Ectodermal cell (in vitro differentiated cells): ENCODE measurements at regions not wholly inside any gene's neighbourhood (a gene's known extent, or its start where the extent isn't known, plus 50 kb on each side); places are given as distances from the start of the nearest gene placed in this dataset.

Source experiments
- H3K27ac ChIP-seq: 2 replicates; pipeline ENCODE4 v1.7.0; 2013; ENCODE audit warnings: mild to moderate bottlenecking, low read depth, low read length; ENCODE audit not compliant: insufficient read depth, poor library complexity, severe bottlenecking
- H3K27me3 ChIP-seq: 2 replicates; pipeline ENCODE4 v1.7.0; 2013; ENCODE audit warnings: mild to moderate bottlenecking, low read length; ENCODE audit not compliant: insufficient read depth, control insufficient read depth, poor library complexity, severe bottlenecking
- H3K36me3 ChIP-seq: one replicate; pipeline ENCODE4 v1.7.0; 2013; ENCODE audit warnings: low read length; ENCODE audit not compliant: control insufficient read depth, insufficient read depth
- H3K4me1 ChIP-seq: one replicate; pipeline ENCODE4 v1.7.0; 2013; ENCODE audit warnings: low read length; ENCODE audit not compliant: control insufficient read depth, insufficient read depth
- H3K4me3 ChIP-seq: 2 replicates; pipeline ENCODE4 v1.7.0; 2013; ENCODE audit warnings: low read depth, low read length, control low read depth; ENCODE audit not compliant: insufficient read depth
- H3K9me3 ChIP-seq: 2 replicates; pipeline ENCODE4 v1.7.0; 2013; ENCODE audit warnings: mild to moderate bottlenecking, low read length, moderate library complexity; ENCODE audit not compliant: control insufficient read depth
- WGBS, 2 experiments: methylation state at CpG; one replicate each; pipeline ENCODE4 v1.1.7; 2013; ENCODE audit warnings: missing lambda C conversion rate in 2 of 2; 5-methylcytosine and 5-hydroxymethylcytosine counted together

DNA sequence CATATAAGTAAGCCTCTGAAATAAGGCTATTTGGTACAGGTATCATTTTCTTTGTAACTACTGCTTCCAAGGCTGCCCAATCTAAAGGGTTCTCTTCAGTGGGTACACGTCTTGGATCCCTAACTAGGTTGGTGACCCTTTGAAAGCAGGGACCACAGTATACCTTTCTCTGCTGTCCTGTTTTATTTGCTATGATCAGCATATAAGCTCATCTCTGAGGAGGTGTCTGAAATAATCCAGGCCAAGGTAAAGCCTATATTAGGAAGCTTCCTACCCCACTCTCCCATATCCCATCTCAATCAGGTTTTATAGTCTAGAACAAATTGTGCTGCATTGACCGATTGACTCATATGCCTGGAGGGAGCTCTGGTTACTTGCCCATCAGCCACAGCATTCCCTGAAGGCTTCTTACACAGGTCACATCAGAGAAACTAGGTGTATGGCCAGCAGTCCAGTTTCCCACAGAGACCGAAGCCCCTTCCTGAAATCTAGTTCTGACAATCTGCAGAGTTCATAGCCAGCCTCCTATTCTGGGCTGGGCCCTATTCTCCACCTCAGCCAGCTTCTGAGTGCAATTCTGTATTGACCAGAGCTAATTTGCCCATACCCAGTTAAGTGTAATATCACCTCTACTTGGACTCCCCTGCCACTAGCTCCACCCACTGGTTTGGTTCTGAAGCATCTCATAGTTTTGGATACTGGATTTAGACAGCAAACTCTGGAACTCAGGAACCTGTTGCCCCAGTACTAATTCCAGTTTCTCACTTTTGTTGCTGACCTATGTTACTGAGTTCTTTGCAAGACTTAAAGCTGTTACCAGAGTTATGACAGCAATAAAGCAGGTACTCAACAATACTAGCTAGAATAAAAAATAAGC lies 62.1 kb upstream of the ARHGAP20 start:
- Histone ChIP-seq H3K27ac (no peak overlapping the region), H3K9me3 (no peaks in the 10 kb centered on the region), H3K27me3 (no peaks in the 10 kb centered on the region), H3K4me1 (no peaks in the 10 kb centered on the region), H3K4me3 (no peak overlapping the region), H3K36me3 (no peaks in the 10 kb centered on the region)
- 87 to 92% methylated on average over 3 of the region's 3 CpGs for WGBS, 2 experiments

DNA sequence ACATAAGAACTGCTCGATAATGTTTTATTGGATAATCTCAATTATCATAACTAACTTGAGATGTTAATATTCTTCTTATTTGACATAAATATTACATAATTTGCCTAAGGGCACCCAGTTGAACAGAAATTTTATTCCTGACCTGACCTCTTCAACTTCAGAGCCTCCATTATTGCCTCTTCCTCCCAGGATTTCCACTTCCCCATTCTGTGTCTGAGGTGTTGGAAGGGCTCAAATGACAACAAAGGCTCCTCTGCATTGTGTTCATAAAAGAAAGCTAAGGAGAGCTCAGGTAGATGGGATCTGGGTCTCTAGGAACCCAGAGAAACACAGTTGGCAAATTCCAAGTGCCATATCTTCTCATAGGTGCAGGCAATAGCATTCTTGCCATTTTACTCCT lies 61.2 kb upstream of the ARHGAP20 start:
- Histone ChIP-seq H3K9me3 (no peaks in the 10 kb centered on the region), H3K4me3 (no peak overlapping the region), H3K27me3 (no peaks in the 10 kb centered on the region), H3K4me1 (no peaks in the 10 kb centered on the region), H3K27ac (no peak overlapping the region), H3K36me3 (no peaks in the 10 kb centered on the region)
- WGBS, 2 experiments = 80% methylated on average over 1 of the region's 1 CpG; no CpG with 5 or more reads in 1 of the 2 experiments

DNA sequence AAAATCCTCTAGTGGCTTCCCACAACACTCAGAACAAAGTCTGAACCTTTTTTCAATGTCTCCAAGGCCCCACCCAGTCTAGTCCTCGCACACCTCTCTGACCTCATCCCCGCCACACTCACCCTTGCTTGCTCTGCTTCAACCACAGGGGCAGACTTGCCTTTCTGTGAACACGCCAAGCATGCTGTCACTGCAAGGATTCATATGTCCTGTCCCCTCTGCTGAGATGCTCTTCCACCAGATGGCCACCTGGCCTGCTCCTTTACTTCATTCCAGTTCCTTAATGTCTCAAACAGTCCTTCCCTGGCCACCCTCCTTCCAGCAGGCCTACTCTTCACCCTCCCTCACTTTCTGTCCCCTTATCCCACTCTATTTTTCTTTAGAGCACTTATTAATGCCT lies 60.6 kb upstream of the ARHGAP20 start:
- Histone ChIP-seq H3K4me1 (no peaks in the 10 kb centered on the region), H3K36me3 (no peaks in the 10 kb centered on the region), H3K27ac (no peak overlapping the region), H3K27me3 (no peaks in the 10 kb centered on the region), H3K9me3 (no peaks in the 10 kb centered on the region), H3K4me3 (no peak overlapping the region)
- 90 to 95% methylated on average over 3 of the region's 3 CpGs for WGBS, 2 experiments

DNA sequence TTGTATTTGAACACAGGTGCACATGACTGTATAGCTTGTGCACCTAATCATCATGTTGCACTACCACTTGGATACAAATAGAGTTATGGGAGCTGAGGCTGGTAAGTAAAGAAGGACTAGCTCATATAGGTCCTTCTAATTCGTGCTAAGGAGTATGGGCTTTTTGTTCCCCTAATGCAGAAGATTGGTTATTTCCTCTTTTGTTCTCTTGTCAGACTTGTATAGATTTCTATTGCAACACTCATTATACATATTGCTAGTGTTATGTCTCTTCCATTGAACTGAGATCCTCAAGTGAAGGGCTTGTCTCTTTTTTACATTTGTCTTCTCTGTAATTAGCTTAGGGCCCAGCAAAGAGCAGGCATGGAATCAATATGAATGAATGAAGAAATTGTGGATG lies 54.1 kb upstream of the ARHGAP20 start:
- Histone ChIP-seq H3K36me3 (no peaks in the 10 kb centered on the region), H3K4me1 (no peaks in the 10 kb centered on the region), H3K27me3 (no peaks in the 10 kb centered on the region), H3K9me3 (no peaks in the 10 kb centered on the region), H3K27ac (no peak overlapping the region), H3K4me3 (no peak overlapping the region)
- WGBS, 2 experiments = 86 to 100% methylated on average over 1 of the region's 1 CpG

DNA sequence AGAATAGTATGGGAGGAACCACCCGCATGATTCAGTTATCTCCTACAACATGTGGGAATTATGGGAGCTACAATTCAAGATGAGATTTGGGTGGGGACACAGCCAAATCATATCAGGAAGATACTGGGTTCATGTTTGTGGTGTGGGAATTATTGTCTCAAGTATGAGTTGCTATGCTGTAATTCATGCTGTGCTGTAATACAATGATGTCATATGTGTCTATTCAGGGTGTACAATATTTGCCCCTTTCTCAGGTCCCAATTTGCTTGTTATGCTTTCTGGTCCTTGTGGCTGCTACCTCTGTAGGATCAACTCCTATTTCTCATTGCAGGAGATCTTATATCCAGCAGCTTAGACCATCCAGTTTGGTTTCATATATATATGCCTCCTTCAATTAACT lies 52.2 kb upstream of the ARHGAP20 start:
- Histone ChIP-seq H3K4me3 (no peak overlapping the region), H3K9me3 (no peaks in the 10 kb centered on the region), H3K36me3 (no peaks in the 10 kb centered on the region), H3K4me1 (no peaks in the 10 kb centered on the region), H3K27ac (no peak overlapping the region), H3K27me3 (no peaks in the 10 kb centered on the region)
- 100% methylated on average over 1 of the region's 1 CpG for WGBS, 2 experiments

DNA sequence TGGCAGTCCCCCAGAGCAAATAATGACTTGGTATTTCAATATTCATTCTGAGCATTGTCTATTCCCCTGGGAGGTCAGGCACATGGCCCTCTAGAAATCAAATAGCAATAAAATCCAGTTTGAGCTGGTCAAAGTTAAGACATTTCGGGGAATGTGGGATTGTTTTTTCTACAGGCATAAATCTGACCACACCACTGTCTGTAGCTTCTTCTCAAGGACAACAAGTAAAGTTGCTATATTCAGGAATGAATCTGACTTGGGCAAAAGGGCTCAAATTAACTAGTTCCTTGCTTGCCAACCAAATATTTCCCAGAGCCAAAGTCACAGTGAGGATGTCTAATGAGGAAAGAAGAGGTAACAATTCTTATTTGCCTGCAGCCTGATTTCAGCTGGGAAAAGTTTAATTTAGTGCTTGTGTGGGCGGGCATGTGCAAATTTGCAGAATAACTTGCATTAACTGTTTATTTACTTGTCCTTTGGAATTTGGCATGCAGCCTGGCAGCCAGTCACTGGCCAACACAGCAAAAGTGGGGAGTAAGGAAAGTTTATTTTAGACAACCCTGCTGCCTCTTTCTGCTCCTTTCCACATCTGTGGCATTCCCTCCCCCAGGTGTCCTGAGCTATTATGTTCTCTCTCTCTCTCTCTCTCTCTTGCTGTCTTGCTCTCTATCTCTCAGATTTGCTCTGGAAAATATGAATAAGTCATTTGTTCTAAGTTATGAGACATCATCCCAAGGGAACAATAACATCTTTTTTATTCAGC lies 51.2 kb upstream of the ARHGAP20 start:
- WGBS, 2 experiments = 81 to 90% methylated on average over 2 of the region's 2 CpGs
- no peak overlapping the region for H3K4me3 ChIP-seq
- H3K27me3 ChIP-seq = no peaks in the 10 kb centered on the region
- no peak overlapping the region for H3K27ac ChIP-seq
- no peaks in the 10 kb centered on the region for H3K9me3 ChIP-seq
- no peaks in the 10 kb centered on the region for H3K36me3 ChIP-seq
- H3K4me1 ChIP-seq = no peaks in the 10 kb centered on the region

DNA sequence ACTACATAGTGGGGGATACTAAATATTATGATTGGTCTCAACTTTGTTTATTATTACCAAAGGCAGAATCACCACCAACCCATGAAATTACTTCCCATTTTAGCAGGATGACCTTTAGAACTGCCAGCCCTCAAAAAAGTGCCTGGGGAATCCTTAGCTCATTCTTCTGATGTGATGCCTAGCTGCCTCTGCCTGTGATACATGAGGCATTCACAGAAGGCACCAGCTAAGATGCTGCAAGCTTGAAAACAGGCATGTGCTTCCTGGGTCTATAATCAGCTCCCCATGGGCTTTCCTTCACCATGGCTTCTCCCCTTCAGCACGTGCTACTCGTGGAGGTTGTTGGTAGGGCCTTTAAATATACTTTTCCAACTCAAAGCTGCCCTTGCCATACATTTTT lies 50.4 kb upstream of the ARHGAP20 start:
- Histone ChIP-seq H3K36me3 (no peaks in the 10 kb centered on the region), H3K9me3 (no peaks in the 10 kb centered on the region), H3K27ac (no peak overlapping the region), H3K27me3 (no peaks in the 10 kb centered on the region), H3K4me3 (no peak overlapping the region), H3K4me1 (no peaks in the 10 kb centered on the region)
- 73% methylated on average over 2 of the region's 2 CpGs; no CpG with 5 or more reads in 1 of the 2 experiments for WGBS, 2 experiments
